DOHH2 (cell line): ENCODE measurements at regions not wholly inside any gene's neighbourhood (a gene's known extent, or its start where the extent isn't known, plus 50 kb on each side); places are given as distances from the start of the nearest gene placed in this dataset.

Experiments used
- H3F3A ChIP-seq: fragments of 200-600 bp; sonication (generic), shearing (Covaris generic); 2 replicates; pipeline ENCODE4 v1.6.0; 2016; ENCODE audit warnings: antibody characterized with exemption, mild to moderate bottlenecking; ENCODE audit not compliant: control insufficient read depth, insufficient read depth
- H3K27ac ChIP-seq: fragments of 200-600 bp; sonication (generic); 2 replicates; pipeline ENCODE4 v1.5.1; 2014; ENCODE audit warnings: low read depth, mild to moderate bottlenecking, low read length, moderate library complexity
- H3K27me3 ChIP-seq: fragments of 200-600 bp; sonication (generic); 2 replicates; pipeline ENCODE4 v1.6.1; 2014; ENCODE audit warnings: mild to moderate bottlenecking, low read length, mixed read lengths; ENCODE audit not compliant: control insufficient read depth
- H3K36me3 ChIP-seq: fragments of 200-600 bp; sonication (generic); 2 replicates; pipeline ENCODE4 v1.6.1; 2014; ENCODE audit warnings: mild to moderate bottlenecking, low read length, moderate library complexity, mixed read lengths; ENCODE audit not compliant: control insufficient read depth
- H3K4me1 ChIP-seq: fragments of 200-600 bp; sonication (generic); 2 replicates; pipeline ENCODE4 v1.6.1; 2014; ENCODE audit warnings: mild to moderate bottlenecking, low read length, mixed read lengths; ENCODE audit not compliant: control insufficient read depth
- H3K4me2 ChIP-seq: fragments of 200-600 bp; sonication (generic); 2 replicates; pipeline ENCODE4 v1.6.0; 2014; ENCODE audit warnings: mild to moderate bottlenecking, low read length, moderate library complexity
- H3K4me3 ChIP-seq: fragments of 200-600 bp; sonication (generic); 2 replicates; pipeline ENCODE4 v1.5.1; 2014; ENCODE audit warnings: mild to moderate bottlenecking, low read length, mixed read lengths
- H3K79me2 ChIP-seq: fragments of 200-600 bp; sonication (generic); 2 replicates; pipeline ENCODE4 v1.6.1; 2014; ENCODE audit warnings: mild to moderate bottlenecking, low read length, mixed read lengths; ENCODE audit not compliant: control insufficient read depth
- H3K9me2 ChIP-seq: fragments of 200-600 bp; sonication (generic); replicated peaks from 2 replicates; pipeline ENCODE4 v1.6.1; 2014; ENCODE audit warnings: mild to moderate bottlenecking, low read length, mixed read lengths; ENCODE audit not compliant: control insufficient read depth
- H3K9me3 ChIP-seq: fragments of 200-600 bp; sonication (generic); 2 replicates; pipeline ENCODE4 v1.6.1; 2014; ENCODE audit warnings: antibody characterized with exemption, low read length, mixed read lengths; ENCODE audit not compliant: control insufficient read depth, insufficient read depth
- H4K20me1 ChIP-seq: fragments of 200-600 bp; sonication (generic); 2 replicates; pipeline ENCODE4 v1.6.0; 2014; ENCODE audit warnings: low read depth, mild to moderate bottlenecking, antibody characterized with exemption, low read length, moderate library complexity; ENCODE audit not compliant: control insufficient read depth, insufficient read depth
- EZH2phosphoT487 ChIP-seq: fragments of 200-600 bp; sonication (generic); IDR thresholded peaks from 2 replicates; pipeline ENCODE4 v1.6.1; 2017; ENCODE audit warnings: borderline replicate concordance, mild to moderate bottlenecking, antibody characterized with exemption, low read length, moderate library complexity, mixed read lengths
- TF ChIP-seq, protein P1 (sequence below): fragments of 200-600 bp; sonication (generic); IDR thresholded peaks from one replicate; pipeline ENCODE4 v1.5.1; 2014; ENCODE audit warnings: antibody characterized with exemption, mild to moderate bottlenecking, low read depth, low read length; ENCODE audit not compliant: poor library complexity, severe bottlenecking

DNA sequence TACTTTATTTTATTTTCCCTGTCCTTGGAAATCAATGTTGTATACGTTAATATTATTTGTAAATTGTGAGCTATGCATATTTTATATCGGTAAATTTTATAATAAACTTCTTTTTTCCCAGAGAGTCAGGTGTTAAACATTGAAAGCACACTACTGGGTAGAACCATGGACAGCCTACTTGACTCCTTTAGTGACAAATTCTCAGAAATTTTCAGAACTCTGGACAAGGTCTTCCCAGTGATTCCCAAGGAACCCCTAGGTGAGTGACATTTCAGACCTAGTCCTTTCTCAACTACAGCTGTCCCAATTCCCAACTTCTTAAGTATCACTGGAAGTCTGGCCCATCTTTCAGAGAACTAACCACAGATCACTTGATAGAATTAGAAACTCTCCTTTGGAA lies 107.2 kb downstream of the RCN1 start:
- Histone ChIP-seq H3K9me2 (no peaks in the 10 kb centered on the region), H3K27ac (no peak overlapping the region), H3K4me2 (no peak overlapping the region), H3K27me3 (no peaks in the 10 kb centered on the region), H3K4me1 (no peaks in the 10 kb centered on the region), H3F3A (no peaks in the 10 kb centered on the region), H3K79me2 (no peaks in the 10 kb centered on the region), H3K9me3 (no peaks in the 10 kb centered on the region), H4K20me1 (no peaks in the 10 kb centered on the region), H3K4me3 (no peak overlapping the region), H3K36me3 (no peaks in the 10 kb centered on the region)
- TF ChIP-seq, protein P1, sequence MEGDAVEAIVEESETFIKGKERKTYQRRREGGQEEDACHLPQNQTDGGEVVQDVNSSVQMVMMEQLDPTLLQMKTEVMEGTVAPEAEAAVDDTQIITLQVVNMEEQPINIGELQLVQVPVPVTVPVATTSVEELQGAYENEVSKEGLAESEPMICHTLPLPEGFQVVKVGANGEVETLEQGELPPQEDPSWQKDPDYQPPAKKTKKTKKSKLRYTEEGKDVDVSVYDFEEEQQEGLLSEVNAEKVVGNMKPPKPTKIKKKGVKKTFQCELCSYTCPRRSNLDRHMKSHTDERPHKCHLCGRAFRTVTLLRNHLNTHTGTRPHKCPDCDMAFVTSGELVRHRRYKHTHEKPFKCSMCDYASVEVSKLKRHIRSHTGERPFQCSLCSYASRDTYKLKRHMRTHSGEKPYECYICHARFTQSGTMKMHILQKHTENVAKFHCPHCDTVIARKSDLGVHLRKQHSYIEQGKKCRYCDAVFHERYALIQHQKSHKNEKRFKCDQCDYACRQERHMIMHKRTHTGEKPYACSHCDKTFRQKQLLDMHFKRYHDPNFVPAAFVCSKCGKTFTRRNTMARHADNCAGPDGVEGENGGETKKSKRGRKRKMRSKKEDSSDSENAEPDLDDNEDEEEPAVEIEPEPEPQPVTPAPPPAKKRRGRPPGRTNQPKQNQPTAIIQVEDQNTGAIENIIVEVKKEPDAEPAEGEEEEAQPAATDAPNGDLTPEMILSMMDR = no peak
- no peak for TF ChIP-seq EZH2phosphoT487

DNA sequence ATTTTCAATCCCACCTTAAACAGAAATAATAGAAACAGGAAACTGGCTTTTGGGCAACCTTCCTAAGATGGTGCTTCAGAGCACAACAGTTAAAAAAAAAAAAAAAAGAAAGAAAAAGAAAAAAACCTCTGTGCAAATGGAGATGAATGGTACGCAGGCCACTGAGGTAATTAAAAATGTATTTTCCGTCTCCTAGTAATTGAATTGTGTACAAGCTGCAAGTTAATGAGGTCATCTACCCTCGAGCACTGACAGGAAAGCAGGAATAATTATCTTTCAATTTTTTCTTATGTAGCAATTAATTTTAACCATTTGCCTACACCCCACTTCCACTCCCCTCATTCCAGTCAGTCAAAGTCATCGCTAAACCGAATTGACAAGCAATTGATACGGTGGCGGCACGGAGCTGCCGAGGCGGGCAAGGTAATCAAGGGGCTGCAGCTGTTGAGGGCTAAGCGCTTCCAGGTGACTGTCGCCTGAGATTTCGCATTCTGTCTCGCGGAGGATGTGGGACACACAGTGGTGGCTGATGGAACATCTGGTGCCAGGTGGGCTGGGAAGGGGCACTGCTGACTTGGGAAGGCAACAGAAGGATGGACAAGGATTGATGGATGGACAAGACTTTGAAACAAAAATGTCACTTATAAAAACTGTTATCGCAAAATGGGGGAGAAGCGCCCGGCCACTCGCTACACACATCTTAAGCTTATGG lies 109.4 kb downstream of the RCN1 start:
- no peaks in the 10 kb centered on the region for H3K9me2 ChIP-seq
- TF ChIP-seq, protein P1 = no peak
- TF ChIP-seq EZH2phosphoT487 = no peak
- no peak overlapping the region for H3K4me2 ChIP-seq
- H3K9me3 ChIP-seq = no peaks in the 10 kb centered on the region
- no peaks in the 10 kb centered on the region for H3K27me3 ChIP-seq
- no peak overlapping the region for H3K27ac ChIP-seq
- H3K36me3 ChIP-seq = no peaks in the 10 kb centered on the region
- H3K79me2 ChIP-seq = no peaks in the 10 kb centered on the region
- H3F3A ChIP-seq = no peaks in the 10 kb centered on the region
- no peaks in the 10 kb centered on the region for H3K4me1 ChIP-seq
- no peaks in the 10 kb centered on the region for H4K20me1 ChIP-seq
- no peak overlapping the region for H3K4me3 ChIP-seq

DNA sequence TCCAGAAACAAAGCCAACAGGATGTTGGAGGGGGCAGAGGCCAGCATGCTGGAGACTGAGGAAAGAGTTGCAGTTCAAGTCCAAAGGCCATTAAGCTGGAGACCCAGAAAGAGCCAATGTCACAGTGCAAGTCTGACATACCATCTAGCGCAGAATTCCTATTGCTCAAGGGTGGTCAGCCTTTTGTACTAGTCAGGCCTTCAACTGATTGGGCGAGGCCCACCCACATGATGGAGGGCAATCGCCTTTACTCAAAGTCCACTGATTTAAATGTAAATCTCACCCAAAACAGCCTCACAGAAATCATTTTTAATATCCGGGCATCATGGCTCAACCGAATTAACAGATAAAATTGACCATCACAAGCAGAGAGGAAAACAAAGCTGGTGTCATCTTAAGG lies 113.9 kb downstream of the RCN1 start:
- Histone ChIP-seq H3F3A (no peaks in the 10 kb centered on the region), H3K4me2 (no peak overlapping the region), H3K4me3 (no peak overlapping the region), H3K27ac (no peak overlapping the region), H3K9me3 (no peaks in the 10 kb centered on the region), H3K27me3 (no peaks in the 10 kb centered on the region), H3K9me2 (no peaks in the 10 kb centered on the region), H4K20me1 (no peaks in the 10 kb centered on the region), H3K79me2 (no peaks in the 10 kb centered on the region), H3K36me3 (no peaks in the 10 kb centered on the region), H3K4me1 (no peaks in the 10 kb centered on the region)
- TF ChIP-seq, protein P1 = no peak
- TF ChIP-seq EZH2phosphoT487 = no peak
